SHP77 (cell line): ENCODE measurements at regions not wholly inside any gene's neighbourhood (a gene's known extent, or its start where the extent isn't known, plus 50 kb on each side); places are given as distances from the start of the nearest gene placed in this dataset.
A peak's percentile ranks its signal among the peaks of the same experiment; 100 is the strongest.

Experiments
- DNase-seq, 2 experiments: peaks; one replicate each; lab custom pipeline; 2025; lab: John Stamatoyannopoulos, UW

DNA sequence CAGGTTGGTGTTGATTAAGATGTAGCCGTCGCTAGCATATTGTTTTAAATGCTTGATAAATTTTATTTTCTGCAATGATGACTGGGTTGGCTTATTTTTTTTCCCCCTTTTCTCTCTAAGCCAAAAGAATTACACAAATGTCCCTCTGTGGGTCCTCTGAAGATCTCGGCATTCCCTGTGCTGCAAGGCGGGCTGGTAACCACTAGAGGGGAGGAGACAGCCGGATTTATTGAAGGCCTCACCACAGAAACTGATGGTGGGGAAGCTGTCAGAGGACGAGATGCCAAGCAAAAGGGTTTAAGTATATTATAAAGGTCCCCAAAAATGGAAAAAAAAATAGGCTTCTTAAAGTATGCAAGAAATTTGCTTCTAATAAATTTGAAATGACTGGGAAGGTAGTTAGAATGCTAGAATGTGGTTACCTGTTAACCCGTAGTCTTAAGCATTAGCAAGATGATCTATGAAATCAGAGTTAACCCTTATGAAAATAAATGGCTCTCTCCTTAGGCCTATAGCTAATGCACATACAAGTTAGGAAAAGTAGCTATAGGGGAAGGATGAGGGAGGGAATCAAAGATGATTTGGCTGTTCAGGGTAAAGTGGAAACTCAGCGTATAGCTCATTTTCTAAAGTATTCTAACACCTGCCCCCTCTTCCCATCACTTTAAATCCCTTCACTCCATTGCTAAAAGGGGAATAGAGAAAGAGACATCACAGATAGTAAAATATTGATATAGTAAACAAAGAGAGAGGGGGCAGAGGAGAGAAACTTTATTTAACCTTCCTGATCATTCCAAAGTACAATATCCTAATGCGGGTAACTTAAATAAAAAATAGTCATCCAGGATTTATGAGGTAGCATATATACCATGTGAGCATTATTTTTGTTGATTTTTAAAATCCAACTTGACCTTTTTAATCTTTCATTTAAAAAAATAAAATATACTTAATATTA is 894.5 kb upstream of the POU3F3 start:
- DNase-seq, result peak; percentile 8 to 62

DNA sequence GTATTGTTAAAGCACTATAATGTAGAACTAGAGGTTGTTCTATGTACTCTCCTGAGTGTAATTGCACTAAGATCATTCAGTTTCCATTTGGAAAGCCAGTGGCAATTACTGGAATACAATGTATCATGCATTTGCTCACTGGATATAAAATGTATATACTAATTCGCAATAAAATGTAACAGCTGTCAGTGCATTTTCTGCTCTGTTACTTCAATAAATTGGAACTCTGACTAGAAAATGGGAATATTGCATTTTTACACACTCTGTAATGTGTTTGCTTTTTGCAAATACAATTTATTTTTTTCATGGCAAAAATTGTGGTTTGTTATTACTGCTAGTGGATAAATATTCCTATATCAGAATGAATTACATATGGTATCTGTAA is 893.8 kb upstream of the POU3F3 start:
- no peak for DNase-seq

DNA sequence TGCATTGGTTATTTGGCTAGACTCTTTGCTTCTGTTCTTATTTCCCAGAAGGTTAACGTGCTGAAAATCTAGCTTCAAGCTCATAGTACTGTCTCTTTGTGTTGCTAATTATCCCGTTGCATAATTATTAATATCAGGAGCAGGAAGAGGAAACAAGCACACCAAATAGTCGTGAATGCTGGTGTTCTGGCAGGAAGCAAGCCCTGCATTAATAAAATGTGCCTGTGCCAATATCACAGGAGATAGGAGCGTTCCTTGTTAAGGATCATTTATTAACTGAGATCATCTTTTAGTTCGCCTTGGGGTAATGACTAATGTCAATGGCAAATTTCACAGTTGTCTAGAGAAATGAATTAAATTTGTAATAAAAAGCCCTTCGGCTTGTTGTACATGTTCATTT is 893.0 kb upstream of the POU3F3 start:
- no peak for DNase-seq

DNA sequence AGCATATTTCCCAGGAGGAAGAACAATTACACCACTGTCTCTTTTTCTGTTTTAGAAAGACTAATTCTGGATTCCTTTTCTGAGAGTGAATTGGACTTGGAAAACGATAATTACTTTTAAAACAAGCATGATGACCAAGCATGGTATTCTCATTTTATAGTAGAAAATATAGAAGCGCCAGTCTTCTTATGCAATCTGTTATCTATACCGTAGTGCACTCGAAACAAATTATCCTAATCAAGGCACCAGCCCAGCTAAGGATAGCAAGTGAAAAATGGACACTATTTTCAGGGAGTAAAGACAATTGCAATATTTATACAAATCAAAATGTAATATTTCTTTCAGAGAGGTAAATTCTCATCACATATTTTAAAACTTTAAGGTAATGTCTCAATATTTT is 892.1 kb upstream of the POU3F3 start:
- no peak for DNase-seq

DNA sequence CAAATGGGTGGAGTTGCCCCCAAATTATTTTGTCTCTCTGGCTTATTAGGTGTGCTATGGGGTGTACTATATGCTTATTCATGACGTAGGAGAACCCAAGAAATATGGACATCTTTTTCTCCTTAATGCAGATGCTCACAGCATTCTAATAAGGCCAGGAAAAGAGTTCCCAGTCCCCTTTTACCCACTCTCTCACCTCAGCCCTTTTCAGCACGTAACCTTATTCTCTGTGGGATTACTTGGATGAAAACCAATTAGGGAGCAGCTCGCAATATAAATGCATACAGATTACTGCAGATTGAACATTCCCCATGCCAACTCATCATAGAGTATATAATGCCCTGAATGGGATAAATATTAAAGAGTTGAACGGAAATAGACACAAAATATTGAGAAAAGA is 891.2 kb upstream of the POU3F3 start:
- DNase-seq, result no peak

DNA sequence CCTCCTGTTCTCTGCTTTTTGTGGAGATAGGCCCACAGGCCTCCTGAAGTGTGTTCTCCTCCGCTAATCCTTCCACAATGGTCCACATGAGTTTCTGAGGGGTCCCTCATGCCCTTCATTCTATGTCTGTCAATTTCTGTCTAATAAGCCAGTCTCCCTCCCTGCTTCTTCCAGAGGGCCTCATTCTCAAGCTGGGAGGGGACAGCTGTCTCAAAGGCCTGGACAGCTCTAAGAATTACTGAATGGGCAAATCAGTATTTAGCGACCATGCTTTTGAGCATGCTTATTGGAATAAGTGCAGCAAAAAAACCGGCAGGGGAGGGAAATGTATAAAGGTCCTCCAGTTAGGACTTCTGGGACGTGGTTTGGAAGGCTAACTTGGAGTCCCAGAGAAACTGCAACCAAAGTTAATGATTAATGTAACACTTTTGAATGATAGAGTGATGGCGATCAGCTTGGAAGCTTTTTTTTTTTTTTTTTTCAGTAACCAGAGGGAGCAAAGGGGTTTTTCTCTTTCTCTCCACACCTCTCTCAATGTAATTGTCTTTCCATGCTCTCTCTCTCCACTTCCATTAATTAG is 890.7 kb upstream of the POU3F3 start:
- no peak for DNase-seq

DNA sequence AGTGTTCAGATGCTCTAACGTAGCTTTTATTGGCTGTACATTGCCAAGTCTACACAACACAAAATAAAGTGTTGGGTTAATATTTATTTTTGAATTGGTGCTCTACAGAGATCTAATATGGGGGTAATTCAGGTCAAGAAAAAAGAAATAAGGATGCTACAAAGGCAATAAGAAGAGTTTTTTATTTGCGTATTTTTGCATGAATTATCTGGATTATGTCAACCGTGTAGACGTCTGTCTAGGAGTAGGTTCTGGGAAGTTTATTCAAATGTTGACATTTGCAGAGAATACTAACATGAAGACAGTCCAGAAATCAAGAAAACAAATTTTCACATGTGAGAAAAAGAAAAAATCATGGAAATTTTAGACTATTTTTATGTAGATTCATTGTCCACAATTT is 876.7 kb upstream of the POU3F3 start:
- no peak for DNase-seq

DNA sequence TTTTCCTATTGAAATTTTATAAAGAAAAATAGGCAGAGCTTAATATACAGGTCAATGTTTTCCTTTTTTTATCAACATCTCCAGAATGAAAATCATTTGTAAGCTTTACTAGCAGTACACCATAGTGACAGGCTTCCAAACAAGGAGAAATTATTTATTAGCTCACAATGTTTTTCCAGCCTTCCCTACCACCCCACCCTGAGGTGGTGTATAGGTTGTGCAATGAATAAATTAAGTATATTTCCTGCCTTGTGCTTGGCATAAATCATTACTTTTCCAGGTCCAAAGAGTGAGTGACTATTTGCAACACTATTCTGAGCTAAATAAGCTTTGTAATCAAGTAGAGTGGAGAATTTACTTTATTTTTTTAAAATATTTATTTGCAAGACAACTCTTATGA is 876.2 kb upstream of the POU3F3 start:
- DNase-seq, result no peak

DNA sequence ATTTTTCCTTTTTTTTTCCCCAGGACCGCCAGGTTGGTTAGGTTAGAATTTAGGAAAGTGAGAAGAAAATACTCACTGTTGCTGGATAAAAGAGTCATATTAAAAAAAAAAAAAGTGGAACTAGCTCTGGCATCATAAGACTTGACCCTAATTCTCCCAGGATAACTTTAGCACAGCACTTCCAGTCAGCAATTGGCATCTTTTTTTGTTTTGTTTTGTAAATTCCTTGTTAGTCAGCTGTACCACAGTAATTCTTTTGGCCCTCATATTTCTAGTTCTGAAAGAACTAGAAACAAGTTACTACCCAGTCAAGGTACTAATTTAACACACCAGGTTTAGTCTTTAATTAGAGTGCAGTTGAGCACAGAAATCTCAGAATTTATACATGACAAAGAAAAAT is 873.5 kb upstream of the POU3F3 start:
- DNase-seq, result no peak

DNA sequence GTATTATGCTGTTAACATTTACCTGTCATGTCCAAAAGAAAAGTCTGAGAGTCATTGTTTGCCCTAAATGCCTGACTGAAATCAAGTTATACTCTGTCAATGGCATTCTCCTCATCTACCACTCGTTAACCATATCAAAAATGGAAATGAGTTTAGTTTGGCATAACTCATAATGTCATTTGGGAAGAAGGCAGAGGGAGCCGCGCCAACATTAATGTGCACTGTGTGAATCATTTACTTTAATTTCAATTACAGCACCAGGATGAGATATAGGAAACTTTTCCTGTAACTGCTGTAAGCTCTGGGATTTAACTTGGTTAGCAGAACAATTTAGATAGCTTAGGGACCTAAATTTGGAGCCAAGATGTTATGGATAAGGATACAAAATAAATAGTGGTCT is 871.2 kb upstream of the POU3F3 start:
- DNase-seq, result no peak

DNA sequence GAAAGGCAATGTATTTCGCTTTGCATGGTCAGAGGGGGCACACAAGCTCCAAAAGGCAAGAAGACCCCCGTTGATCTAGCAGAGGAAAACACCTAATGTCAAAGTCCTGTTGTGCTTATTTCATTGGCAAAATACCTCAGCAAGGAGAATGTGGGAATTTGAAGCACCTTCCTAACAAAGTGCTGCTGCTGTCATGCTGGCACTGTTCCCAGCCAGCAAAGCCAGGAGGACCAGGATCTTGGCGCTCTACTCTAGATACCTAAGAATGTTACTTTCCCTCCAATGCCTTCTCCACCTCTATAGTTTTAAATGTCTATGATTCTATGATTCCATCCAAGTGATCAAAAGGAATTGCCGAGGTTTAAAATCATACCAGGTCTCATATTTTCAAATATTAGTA is 867.9 kb upstream of the POU3F3 start:
- peak in 1 of 2 experiments; percentile 5 for DNase-seq

DNA sequence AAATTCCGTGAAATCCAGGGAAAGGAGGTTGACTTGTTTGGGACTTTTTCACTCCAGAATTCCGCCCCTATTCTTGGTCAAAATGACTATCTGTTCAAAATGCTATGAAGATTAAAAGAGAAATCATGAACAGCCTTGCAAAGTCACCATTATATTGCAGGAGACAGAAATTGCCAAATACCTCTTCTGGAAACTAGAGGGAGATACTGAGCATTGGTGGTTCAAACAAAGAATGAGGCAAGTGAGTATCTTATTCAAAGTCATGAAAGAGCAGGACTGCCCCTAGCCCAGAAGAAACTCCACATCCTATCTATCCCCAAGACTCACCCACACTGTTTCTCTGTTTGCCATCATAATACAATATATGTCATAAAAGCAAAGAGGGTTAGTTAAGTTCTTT is 862.3 kb upstream of the POU3F3 start:
- DNase-seq, result no peak

DNA sequence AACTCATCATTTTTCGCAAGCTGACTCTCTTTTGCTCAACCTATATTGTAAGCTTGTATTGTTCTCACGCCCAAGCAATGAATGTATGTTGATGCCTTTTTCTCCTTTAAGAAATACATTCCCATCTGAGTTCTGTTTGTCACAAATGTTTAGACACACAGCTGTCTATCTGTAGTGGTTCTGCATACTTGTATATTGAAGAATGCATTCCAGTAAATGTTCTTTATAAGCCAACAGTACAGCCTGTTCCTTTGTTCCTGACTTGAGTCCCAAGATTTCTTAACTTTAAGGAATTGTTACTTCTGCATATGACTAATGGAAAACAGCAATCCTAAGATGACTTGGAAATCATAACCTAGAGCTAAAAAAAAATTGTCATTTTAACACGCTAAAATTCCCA is 849.1 kb upstream of the POU3F3 start:
- DNase-seq, result no peak

DNA sequence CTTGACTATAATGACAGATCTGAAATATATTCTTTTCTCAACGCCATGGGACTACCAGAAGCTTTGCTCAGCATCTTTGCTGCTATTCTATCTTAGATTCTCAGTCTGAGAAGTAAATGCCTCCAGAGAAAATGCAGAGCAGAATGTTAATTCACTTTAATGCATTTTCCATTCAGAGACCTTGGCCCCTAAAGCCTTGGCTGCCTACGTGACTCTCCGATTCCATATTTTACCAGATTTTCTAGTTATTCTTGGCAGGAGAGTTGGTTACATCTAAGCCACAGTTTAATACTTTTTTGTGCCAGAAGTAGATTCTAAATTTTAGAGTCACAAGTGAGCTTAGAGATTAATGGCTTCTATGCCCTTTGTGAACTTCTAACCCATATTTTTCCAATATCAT is 837.1 kb upstream of the POU3F3 start:
- DNase-seq, result no peak

DNA sequence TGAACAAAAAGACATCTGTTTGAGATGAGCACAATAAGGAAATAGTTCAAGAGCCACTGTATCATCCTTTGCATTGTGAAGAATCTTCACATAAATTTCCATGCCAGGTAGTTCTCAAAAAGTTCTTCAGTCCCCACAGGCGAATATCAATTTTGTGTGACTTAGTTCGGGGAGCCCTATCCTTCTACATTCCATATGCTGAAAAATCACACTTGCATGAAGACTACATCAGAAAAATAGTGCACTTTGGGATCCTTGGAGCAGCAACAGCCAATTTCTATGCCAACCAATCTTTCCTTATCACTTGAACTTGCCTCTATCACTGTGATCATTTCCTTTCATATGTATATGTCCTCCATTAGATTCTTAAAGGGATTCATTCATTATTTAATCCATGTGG is 830.6 kb upstream of the POU3F3 start:
- no peak for DNase-seq

DNA sequence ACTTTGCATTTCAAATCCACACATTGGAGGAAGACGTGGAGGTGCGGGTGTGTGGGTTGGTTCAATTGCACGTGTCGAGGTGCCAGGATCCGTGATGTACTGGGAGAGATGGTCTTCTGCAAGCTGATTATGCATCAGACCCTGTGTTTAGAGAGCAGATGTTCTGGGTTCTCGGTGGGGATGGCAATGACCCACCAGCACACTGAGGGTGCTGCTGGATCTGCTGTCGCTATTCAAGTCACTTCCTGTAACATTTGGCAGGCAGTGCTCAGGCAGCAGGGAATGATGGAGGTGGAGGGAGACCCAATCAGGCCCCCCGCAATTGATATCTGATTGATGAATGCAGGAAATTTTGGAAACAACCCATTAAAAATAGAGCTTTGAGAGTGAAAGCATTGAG is 830.1 kb upstream of the POU3F3 start:
- DNase-seq, result peak in 1 of 2 experiments; percentile 22

DNA sequence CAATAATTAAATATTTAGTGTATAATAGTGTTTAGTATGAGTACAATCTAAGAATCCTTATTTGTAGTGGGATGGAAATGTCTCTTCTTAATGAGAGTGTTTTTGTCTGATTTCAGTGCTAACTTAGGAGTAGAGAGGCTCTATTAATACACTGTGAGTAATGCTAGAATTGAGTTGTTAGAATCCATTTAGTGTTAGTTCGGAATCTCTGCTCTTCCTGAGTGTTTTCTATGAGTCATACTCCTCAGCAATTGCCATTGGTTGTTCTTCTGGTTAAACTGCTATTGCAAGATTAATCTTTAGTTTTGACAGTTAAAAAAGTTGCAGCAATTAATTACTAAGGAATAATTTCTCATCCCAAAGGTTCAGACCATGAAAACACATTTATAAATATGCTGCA is 828.6 kb upstream of the POU3F3 start:
- DNase-seq, result no peak

DNA sequence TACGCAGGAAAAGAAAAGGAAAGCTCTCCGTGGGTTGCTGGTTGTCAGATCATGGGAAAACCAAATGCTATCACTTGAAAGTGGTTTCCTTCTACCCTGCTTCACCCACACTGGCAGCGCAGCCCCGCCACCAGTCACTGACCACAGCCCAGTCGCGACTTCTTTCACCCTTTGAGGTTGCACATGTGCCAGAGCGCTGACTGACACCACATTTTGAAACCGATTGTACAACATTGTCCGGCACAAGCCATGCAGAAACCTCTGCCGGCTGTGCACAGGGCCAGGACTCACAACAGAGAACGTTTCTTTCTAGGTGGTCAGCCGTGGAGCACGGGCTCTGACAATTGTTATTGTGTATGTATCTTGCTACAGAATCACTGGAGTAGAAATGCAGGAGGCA is 827.2 kb upstream of the POU3F3 start:
- DNase-seq, result no peak

DNA sequence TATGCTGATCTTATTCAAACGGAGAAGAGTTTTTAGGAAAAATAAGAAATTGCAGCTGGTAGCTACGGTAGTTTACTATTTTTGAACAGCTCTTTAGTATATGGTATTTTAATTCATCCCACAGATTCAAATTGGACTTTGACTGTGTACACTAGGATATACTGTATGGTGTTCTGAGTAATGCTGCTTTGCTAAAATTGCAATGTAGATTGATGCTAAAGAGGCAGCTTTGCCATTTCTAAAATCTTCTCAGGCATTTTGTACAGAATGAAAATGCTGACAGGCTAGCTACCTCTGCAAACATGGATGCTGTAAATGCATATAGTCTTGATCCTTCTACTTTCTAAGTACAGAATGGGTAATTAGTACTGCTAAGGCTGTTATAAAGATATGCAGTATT is 826.6 kb upstream of the POU3F3 start:
- no peak for DNase-seq

DNA sequence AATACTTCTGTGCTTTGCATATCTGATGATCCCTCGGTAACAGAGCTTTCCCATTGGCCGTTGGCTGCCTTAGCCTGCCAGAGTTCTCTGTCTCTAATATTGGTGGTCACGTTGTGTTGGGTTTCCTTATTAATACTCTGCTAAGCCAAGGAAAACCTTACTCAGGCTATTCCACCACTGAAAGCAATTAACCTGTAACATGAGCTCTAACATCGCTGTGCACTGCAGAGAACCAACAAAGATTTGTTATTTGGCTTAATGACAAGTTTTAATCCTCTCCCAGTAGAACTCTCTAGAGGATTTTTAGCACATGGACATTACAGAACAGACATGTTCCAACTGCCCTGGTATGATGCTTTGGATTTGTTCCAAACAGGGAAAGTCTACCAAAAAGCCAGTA is 825.9 kb upstream of the POU3F3 start:
- DNase-seq, result no peak

DNA sequence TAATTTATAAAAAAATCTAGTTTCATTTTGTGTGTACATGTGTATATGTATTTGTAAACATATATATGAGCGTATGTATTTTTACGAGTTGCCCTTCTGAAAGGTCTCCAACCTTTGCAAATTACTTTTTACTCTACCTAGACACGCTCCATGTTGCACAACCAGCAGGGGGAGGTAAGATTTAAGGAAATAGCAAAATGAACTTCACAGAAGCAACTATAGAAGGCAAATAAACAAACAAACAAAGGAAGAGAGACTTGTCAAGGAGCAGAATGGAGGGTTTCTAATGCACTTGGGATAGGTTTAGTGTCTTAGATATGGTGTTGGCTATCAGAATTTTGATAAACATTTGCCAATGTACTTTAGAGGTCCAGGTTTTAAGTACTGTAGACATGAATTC is 820.5 kb upstream of the POU3F3 start:
- peak in 1 of 2 experiments; percentile 20 for DNase-seq

DNA sequence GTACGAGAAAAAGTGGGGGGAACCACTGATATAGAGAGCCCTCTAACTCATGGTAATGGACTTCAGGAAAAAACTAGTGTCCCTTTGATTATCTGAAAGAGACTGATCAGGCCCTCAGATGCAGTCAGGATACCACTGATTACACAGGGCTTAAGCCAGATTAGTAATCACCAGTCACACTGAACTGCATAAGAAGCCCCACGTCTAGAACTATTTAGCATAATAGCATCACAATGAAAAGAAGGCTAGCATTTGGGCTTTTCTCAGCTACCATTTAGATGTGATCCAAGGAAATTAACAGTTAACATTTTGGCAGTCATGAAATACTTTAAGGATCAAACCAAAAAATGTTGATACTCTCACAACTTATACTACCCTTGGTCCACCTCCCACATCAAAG is 813.1 kb upstream of the POU3F3 start:
- no peak for DNase-seq

DNA sequence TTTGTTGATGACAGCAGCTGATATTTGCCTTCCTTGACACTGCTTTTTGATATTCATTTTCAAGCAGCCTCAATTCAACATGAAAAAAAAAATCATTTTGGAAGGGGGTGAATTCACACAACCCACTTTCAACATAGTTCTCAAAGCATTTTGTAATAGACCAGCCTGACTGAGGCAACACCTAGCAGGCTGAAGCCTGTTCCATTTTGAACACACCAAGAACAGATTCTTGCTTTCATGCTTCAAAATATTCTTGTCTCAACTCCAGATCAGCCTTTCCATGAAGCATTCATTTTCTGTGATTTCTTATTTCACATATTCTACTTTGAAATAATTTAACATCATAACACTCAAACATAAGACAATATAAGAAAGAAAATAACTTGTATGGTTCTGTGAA is 812.6 kb upstream of the POU3F3 start:
- DNase-seq, result peak; percentile 13 to 30

DNA sequence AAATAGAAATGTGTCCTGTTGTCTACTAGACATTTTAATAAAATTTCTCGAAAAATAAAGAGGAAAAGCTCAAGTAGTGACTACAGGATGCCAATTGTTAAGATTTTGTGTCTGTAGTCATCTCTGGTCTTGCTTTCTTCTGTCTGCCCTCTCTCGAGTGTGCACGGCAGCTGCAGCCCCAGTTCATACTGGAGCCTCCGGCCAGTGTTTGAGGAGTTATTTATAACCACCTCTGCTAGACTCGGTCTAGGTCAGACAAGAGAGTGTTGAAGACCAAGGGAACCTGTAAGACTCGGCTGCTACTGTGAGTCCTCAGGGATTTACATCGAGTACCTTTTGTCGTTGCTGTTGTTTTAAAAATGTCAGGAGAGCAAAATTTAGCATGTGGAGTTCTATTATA is 810.1 kb upstream of the POU3F3 start:
- DNase-seq, result peak; percentile 87 to 94
